ENCODE measurements at regions not wholly inside any gene's neighbourhood (a gene's known extent, or its start where the extent isn't known, plus 50 kb on each side); places are given as distances from the start of the nearest gene placed in this dataset.

- TF ChIP-seq MIER2 (CRISPR knock-in tag; IDR thresholded peaks at IDR 0.05) = peak; percentile 89
- TF ChIP-seq SNAI1 (CRISPR knock-in tag; IDR thresholded peaks at IDR 0.05; ENCODE audit: borderline replicate concordance) = no peak
- no peak for TF ChIP-seq TBP (CRISPR knock-in tag; IDR thresholded peaks at IDR 0.05)
- no peak for TF ChIP-seq ZEB1 (IDR thresholded peaks at IDR 0.05; ENCODE audit: insufficient replicate concordance, low read depth)
- TF ChIP-seq REST (IDR thresholded peaks at IDR 0.05; ENCODE audit: borderline replicate concordance in 1 of 2, low read depth in 1 of 2, low read length in 2 of 2) = peak; percentile 40 to 90
- no peak for TF ChIP-seq TFDP2 (CRISPR knock-in tag; IDR thresholded peaks at IDR 0.05)
- TF ChIP-seq FOXK1 (CRISPR knock-in tag; IDR thresholded peaks at IDR 0.05; ENCODE audit: borderline replicate concordance, low read depth) = no peak
- TF ChIP-seq SIX4 (CRISPR knock-in tag; IDR thresholded peaks at IDR 0.05) = no peak
- no peak overlapping the region for H3K4me3 ChIP-seq (replicated peaks in 1 of 3; ENCODE audit: insufficient read depth in 1 of 3, low read depth in 2 of 3, low read length in 3 of 3)
- H4K20me1 ChIP-seq (ENCODE audit: insufficient read depth, low read length) = no peaks in the 10 kb centered on the region
- no peaks in the 10 kb centered on the region for H3K36me3 ChIP-seq (replicated peaks in 1 of 2; ENCODE audit: control insufficient read depth in 1 of 2, insufficient read depth in 2 of 2, low read length in 2 of 2)
- intact Hi-C loops (cut with micrococcal nuclease; ENCODE audit: unreplicated experiment) = no loop called here
- no peaks in the 10 kb centered on the region for H3K27me3 ChIP-seq (ENCODE audit: control insufficient read depth in 1 of 2, insufficient read depth in 2 of 2, low read length in 2 of 2)
- FAIRE-seq (no peak), ATAC-seq (no peak), DNase-seq (ENCODE audit: low spot score) (no peak)
- POLR2A ChIA-PET = no interaction called here
- in situ Hi-C loops (cut with HindIII; ENCODE audit: extremely low pct_ligation_motif_present, low pct_unique_long_range_greater_than_20kb) = no loop called here
- no peak overlapping the region for H3K9ac ChIP-seq (ENCODE audit: insufficient read depth, low read depth, low read length)
- no peak overlapping the region for H3K4me2 ChIP-seq (ENCODE audit: low read depth, low read length)
- WGBS (ENCODE audit: low lambda C conversion rate) = 10% methylated on average over 1 of the region's 1 CpG
- no peaks in the 10 kb centered on the region for H3K9me3 ChIP-seq (ENCODE audit: low read length)
- no TSS peak for BruUV-seq (replicated peaks)
- H3K79me2 ChIP-seq (ENCODE audit: insufficient read depth, low read length) = no peaks in the 10 kb centered on the region
- no peak overlapping the region for H3K27ac ChIP-seq (ENCODE audit: extremely low read length, insufficient read depth, low read length)
- no peaks in the 10 kb centered on the region for H3K4me1 ChIP-seq (ENCODE audit: insufficient read depth, low read length)
- no peak overlapping the region for H2AFZ ChIP-seq (ENCODE audit: low read length)
- CTCF ChIA-PET (ENCODE audit: low intra/inter-chr PET ratio, low total read pairs) = no interaction called here
Measured at GRCh38 chr16:76118344-76118743, 158.9 kb upstream of the CNTNAP4 start.

Data from HepG2 (cell line).